HepG2 (cell line): ENCODE measurements at regions not wholly inside any gene's neighbourhood (a gene's known extent, or its start where the extent isn't known, plus 50 kb on each side); places are given as distances from the start of the nearest gene placed in this dataset.
A peak's percentile ranks its signal among the peaks of the same experiment; 100 is the strongest.
"Not testable (repeated sequence)": the region's sequence is repeated elsewhere in the genome, so short reads cannot be mapped to it uniquely, and the experiment has no call there.

Experiments used
- ATAC-seq: fragments of 200-7000 bp; cut with Tn5 transposase; 3 replicates; pipeline ENCODE4 v1.9.1; 2020; ENCODE audit warnings: mild to moderate bottlenecking, moderate library complexity
- BruUV-seq: library from RNA; stranded (reverse); fragments of 400-500 nt; replicated peaks from 2 replicates; lab custom pipeline; 2021; lab: Mats Ljungman, UMichigan
- CTCF ChIA-PET: fragments of 300-600 bp; formaldehyde crosslinking; extraction: SDS; loops from one replicate; lab custom pipeline; 2021; ENCODE audit warnings: low total read pairs, inconsistent platforms, low intra/inter-chr PET ratio; lab: Yijun Ruan, JAX
- POLR2A ChIA-PET: fragments of 350-600 bp; sonication (Branson Sonifier 250); formaldehyde crosslinking; loops from one replicate; lab custom pipeline; 2020; ENCODE audit warnings: antibody characterized with exemption, inconsistent platforms; lab: Yijun Ruan, JAX
- DNase-seq: peaks from one replicate; pipeline ENCODE4 v3.0.0-alpha.2; 2015; ENCODE audit warnings: low spot score
- FAIRE-seq: peaks from 3 replicates; lab custom pipeline; 2011; peaks lifted over from hg19 to GRCh38; lab: Jason Lieb, UNC
- H2AFZ ChIP-seq: one replicate; pipeline ENCODE4 v1.6.1; 2011; ENCODE audit warnings: low read length, inconsistent platforms
- H3K27ac ChIP-seq: fragments of 300-600 bp; 3 replicates; pipeline ENCODE4 v1.8.0; 2011; ENCODE audit warnings: mixed run types, mild to moderate bottlenecking, mixed read lengths, low read length, inconsistent platforms; ENCODE audit not compliant: insufficient read depth; ENCODE audit errors: extremely low read length
- H3K27me3 ChIP-seq, 2 experiments: fragments of 200-600 bp in 1 of 2; 2 replicates in 1 of 2; 3 replicates in 1 of 2; pipeline versions ENCODE4 v1.6.0 to v1.8.0; 2011; ENCODE audit warnings: low read length in 2 of 2, mild to moderate bottlenecking in 2 of 2, moderate library complexity in 2 of 2, inconsistent platforms in 1 of 2; ENCODE audit not compliant: insufficient read depth in 2 of 2, control insufficient read depth in 1 of 2
- H3K36me3 ChIP-seq, 2 experiments: fragments of 200-600 bp in 1 of 2; replicated peaks in 1 of 2; 2 replicates in 1 of 2; 3 replicates in 1 of 2; pipeline versions ENCODE4 v1.5.1 to v1.8.0; 2011; ENCODE audit warnings: low read length in 2 of 2, inconsistent platforms in 1 of 2; ENCODE audit not compliant: insufficient read depth in 2 of 2, control insufficient read depth in 1 of 2
- H3K4me1 ChIP-seq: 2 replicates; pipeline ENCODE4 v1.5.1; 2012; ENCODE audit warnings: low read length, inconsistent platforms; ENCODE audit not compliant: insufficient read depth
- H3K4me2 ChIP-seq: 2 replicates; pipeline ENCODE4 v1.6.0; 2011; ENCODE audit warnings: low read depth, low read length, inconsistent platforms
- H3K4me3 ChIP-seq, 3 experiments: fragments of 200-600 bp in 1 of 3; sonication (generic), shearing (Covaris generic) in 1 of 3; replicated peaks in 1 of 3; 2 replicates each; pipeline ENCODE4 v1.5.1; 2011 to 2016; ENCODE audit warnings: low read length in 3 of 3, inconsistent platforms in 2 of 3, low read depth in 2 of 3, mild to moderate bottlenecking in 2 of 3, control low read depth in 1 of 3, mixed read lengths in 1 of 3; ENCODE audit not compliant: insufficient read depth in 1 of 3
- H3K79me2 ChIP-seq: one replicate; pipeline ENCODE4 v1.6.1; 2011; ENCODE audit warnings: low read length, inconsistent platforms; ENCODE audit not compliant: insufficient read depth
- H3K9ac ChIP-seq: 2 replicates; pipeline ENCODE4 v1.6.0; 2011; ENCODE audit warnings: mild to moderate bottlenecking, low read depth, low read length, inconsistent platforms; ENCODE audit not compliant: insufficient read depth
- H3K9me3 ChIP-seq: 2 replicates; pipeline ENCODE4 v1.5.1; 2012; ENCODE audit warnings: mild to moderate bottlenecking, low read length
- H4K20me1 ChIP-seq: 2 replicates; pipeline ENCODE4 v1.6.0; 2011; ENCODE audit warnings: inconsistent platforms, mild to moderate bottlenecking, low read length, moderate library complexity; ENCODE audit not compliant: insufficient read depth
- BRD4 ChIP-seq: sonication (generic); formaldehyde crosslinking; IDR thresholded peaks from 2 replicates; pipeline ENCODE4 v1.4.0; 2020; ENCODE audit warnings: missing genetic modification reagents
- EP300 ChIP-seq, 3 experiments: sonication (generic) in 1 of 3; formaldehyde crosslinking in 1 of 3; IDR thresholded peaks; 2 replicates each; pipeline versions ENCODE4 v1.5.1 to v1.6.1; 2011 to 2020; ENCODE audit warnings: low read depth in 2 of 3, low read length in 2 of 3, borderline replicate concordance in 1 of 3, improper control_type of control experiment in 1 of 3, mild to moderate bottlenecking in 1 of 3, missing genetic modification reagents in 1 of 3, moderate library complexity in 1 of 3
- HMG20B ChIP-seq: conservative IDR thresholded peaks from 2 replicates; pipeline ENCODE4 v1.6.1; 2016; ENCODE audit warnings: missing genetic modification reagents, missing compliant biosample characterization
- HNF1A ChIP-seq, 2 experiments: sonication (generic) in 1 of 2; formaldehyde crosslinking in 1 of 2; IDR thresholded peaks; 2 replicates each; pipeline versions ENCODE4 v1.4.0 to v1.6.1; 2016 to 2020; ENCODE audit warnings: borderline replicate concordance in 1 of 2, low read depth in 1 of 2, mild to moderate bottlenecking in 1 of 2, missing genetic modification reagents in 1 of 2
- RARA ChIP-seq: IDR thresholded peaks from 2 replicates; pipeline ENCODE4 v1.6.1; 2016; ENCODE audit warnings: missing genetic modification reagents, missing compliant biosample characterization
- SP5 ChIP-seq: IDR thresholded peaks from 2 replicates; pipeline ENCODE4 v1.6.1; 2016; ENCODE audit warnings: low read depth, borderline replicate concordance
- ZBTB8A ChIP-seq: sonication (generic); formaldehyde crosslinking; IDR thresholded peaks from 2 replicates; pipeline ENCODE4 v1.4.0; 2020; ENCODE audit warnings: mild to moderate bottlenecking, low read depth, missing genetic modification reagents, borderline replicate concordance
- ZNF605 ChIP-seq: sonication (generic); formaldehyde crosslinking; IDR thresholded peaks from 2 replicates; pipeline ENCODE4 v1.8.0; 2022; ENCODE audit warnings: mild to moderate bottlenecking, missing genetic modification reagents
- ZNF646 ChIP-seq: sonication (generic); formaldehyde crosslinking; IDR thresholded peaks from 2 replicates; pipeline ENCODE4 v1.9.0; 2021; ENCODE audit warnings: mild to moderate bottlenecking, missing genetic modification reagents
- WGBS: methylation state at CpG from one replicate; pipeline ENCODE4 v1.1.6; 2017; ENCODE audit warnings: low lambda C conversion rate; 5-methylcytosine and 5-hydroxymethylcytosine counted together
- in situ Hi-C: cut with HindIII; loops from 2 replicates; pipeline ENCODE4 v1.10.0; 2017; ENCODE audit warnings: low pct_unique_long_range_greater_than_20kb; ENCODE audit not compliant: extremely low pct_ligation_motif_present
- intact Hi-C: fragments of 100-400 bp; cut with micrococcal nuclease; formaldehyde crosslinking; loops from one replicate; pipeline ENCODE4 v1.10.0; 2022; ENCODE audit not compliant: unreplicated experiment
- TF ChIP-seq, protein P1 (sequence below): sonication (generic); IDR thresholded peaks from 2 replicates; pipeline ENCODE4 v1.6.1; 2016; ENCODE audit warnings: low read depth, borderline replicate concordance

- H3K27me3 ChIP-seq; in situ Hi-C loops; H3K79me2 ChIP-seq; H4K20me1 ChIP-seq; H3K36me3 ChIP-seq; CTCF ChIA-PET; ATAC-seq; H3K9me3 ChIP-seq; intact Hi-C loops; FAIRE-seq; TF ChIP-seq HNF1A (IDR thresholded peaks at IDR 0.05; ENCODE audit: low read depth); EP300 (IDR thresholded peaks at IDR 0.05; ENCODE audit: low read depth in 2 of 2, low read length in 2 of 2): not testable (repeated sequence)
- Histone ChIP-seq H3K4me3 (peak overlapping the region; percentile 71 to 82 (median 73); a peak in 5 of 6 replicates), H3K9ac (peak overlapping the region; percentile 98), H3K4me2 (peak overlapping the region; percentile 87), H2AFZ (peak overlapping the region; percentile 9), H3K27ac (peak overlapping the region; percentile 93), H3K4me1 (peaks cover 14% of the 10 kb centered on the region)
- 5% methylated on average over 10 of the region's 13 CpGs for WGBS
- DNase-seq: peak; percentile 69
- BruUV-seq: TSS peak; percentile 97
- POLR2A ChIA-PET: interaction anchor here (0.9 to 1.5 kb wide), 4 partner anchors 9 to 701 kb away, joined by 3 read pairs; partner anchors contain the start of gene ABHD12
- TF ChIP-seq ZNF646 (CRISPR knock-in tag): peak; percentile 83
- 0 out of 2 replicates have a peak, but pooled peaks have one; percentile 6 for TF ChIP-seq ZNF605 (CRISPR knock-in tag)
- TF ChIP-seq HNF1A (CRISPR knock-in tag; IDR thresholded peaks at IDR 0.05; ENCODE audit: borderline replicate concordance): peak; percentile 53; the same call in 1 of the 2 replicates
- peak; percentile 6; the same call in 1 of the 2 replicates for TF ChIP-seq BRD4 (CRISPR knock-in tag)
- TF ChIP-seq SP5 (CRISPR knock-in tag): 0 out of 2 replicates have a peak, but pooled peaks have one; percentile 26
- TF ChIP-seq, protein P1, sequence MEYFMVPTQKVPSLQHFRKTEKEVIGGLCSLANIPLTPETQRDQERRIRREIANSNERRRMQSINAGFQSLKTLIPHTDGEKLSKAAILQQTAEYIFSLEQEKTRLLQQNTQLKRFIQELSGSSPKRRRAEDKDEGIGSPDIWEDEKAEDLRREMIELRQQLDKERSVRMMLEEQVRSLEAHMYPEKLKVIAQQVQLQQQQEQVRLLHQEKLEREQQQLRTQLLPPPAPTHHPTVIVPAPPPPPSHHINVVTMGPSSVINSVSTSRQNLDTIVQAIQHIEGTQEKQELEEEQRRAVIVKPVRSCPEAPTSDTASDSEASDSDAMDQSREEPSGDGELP: peak; percentile 63; the same call in 1 of the 2 replicates
- TF ChIP-seq ZBTB8A: 0 out of 2 replicates have a peak, but pooled peaks have one; percentile 33
- TF ChIP-seq HMG20B: 0 out of 2 replicates have a peak, but pooled peaks have one; percentile 30
- TF ChIP-seq RARA (CRISPR knock-in tag): peak; percentile 45; the same call in 1 of the 2 replicates
- TF ChIP-seq EP300 (CRISPR knock-in tag; IDR thresholded peaks at IDR 0.05; ENCODE audit: borderline replicate concordance): peak; percentile 37; the same call in 1 of the 2 replicates
These were observed 313.7 kb upstream of the ZNF337 start for GRCh38 chr20:26010224-26010941.
